ENCODE measurements at regions not wholly inside any gene's neighbourhood (a gene's known extent, or its start where the extent isn't known, plus 50 kb on each side); places are given as distances from the start of the nearest gene placed in this dataset.
A peak's percentile ranks its signal among the peaks of the same experiment; 100 is the strongest.

DNA sequence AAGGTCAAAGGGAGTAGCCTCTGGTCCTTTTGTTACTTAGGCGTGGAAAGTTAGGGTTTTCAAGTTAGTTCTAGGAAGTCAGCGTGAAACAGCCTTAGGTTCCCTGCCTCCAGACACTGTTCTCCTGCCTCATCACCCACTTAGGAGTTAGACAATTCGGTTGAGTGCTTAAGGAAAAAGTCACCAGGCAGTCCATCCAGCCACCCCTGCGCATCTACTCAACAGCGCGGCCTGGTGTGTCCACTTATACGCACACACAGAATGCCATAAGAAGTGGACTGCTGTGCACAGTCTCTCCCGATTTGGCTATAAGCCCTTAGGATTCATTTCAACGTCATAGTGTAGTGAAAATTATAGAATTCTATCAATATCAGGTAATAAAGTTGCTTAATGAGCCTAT lies 470.8 kb upstream of the TNP1 start:
- no peak for DNase-seq

DNA sequence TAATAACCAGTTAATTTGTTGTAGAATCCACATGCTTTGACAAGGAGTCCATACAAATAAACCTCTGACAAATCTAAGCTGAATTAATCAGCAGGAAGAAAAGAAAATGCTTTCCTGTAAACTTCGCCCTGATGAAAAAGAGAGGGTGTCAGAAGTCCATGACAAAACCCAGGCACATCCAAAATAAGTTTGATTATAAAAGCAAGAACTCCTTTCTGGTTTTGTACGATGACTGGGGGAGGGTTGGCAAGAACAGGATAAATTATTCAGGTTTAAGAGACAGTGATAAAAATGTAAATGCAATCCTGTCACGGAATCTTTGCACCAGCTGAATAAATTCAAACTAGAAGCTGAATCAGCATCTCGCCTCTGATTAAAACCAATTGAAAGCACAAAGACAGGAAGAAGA lies 469.2 kb upstream of the TNP1 start:
- no peak for DNase-seq

DNA sequence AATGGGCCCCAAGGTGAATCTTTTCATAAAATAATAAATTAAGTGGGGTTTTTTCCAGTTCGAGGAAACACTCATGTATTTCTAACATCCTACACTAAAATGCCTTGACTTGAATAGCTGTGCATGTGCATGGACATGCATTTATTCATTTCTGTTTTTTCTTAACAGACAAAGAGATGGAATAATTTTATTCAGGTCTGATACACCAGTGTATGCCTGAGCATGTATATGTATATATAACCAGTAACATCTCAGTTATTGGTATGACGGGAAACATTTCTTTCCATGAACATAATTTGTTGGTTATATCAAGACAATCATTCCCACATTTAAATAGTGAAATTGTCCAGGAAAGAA lies 468.7 kb upstream of the TNP1 start:
- no peak for DNase-seq

DNA sequence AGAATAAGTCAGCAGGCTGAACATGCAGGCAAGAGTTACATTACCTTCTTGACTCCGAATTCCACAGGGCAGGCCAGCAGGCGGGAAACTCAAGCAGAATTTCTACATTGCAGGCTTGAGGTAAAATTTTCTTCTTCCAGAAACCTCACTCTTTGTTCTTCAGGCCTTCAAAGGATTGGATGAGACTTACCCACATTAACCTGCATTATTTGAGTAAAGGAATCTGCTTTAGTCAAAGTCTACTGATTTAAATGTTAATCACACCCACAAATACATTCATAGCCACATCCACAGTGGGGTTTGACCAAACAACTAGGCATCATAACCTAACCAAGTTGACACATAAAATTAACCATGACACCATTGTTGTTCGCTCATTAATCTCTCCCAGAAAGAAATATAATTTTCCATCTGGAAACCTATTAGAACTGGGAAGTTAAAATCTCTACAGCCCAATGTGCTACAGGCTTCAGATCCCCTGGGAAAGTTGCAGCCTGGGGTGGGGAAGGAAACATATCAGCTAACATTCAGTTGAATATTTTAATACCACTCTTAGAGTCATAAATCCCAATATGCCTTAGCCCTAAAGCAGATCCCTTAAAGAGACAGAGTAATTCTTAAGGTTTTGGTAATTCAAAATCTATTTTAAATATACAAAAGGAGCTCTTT lies 468.2 kb upstream of the TNP1 start:
- no peak for DNase-seq

DNA sequence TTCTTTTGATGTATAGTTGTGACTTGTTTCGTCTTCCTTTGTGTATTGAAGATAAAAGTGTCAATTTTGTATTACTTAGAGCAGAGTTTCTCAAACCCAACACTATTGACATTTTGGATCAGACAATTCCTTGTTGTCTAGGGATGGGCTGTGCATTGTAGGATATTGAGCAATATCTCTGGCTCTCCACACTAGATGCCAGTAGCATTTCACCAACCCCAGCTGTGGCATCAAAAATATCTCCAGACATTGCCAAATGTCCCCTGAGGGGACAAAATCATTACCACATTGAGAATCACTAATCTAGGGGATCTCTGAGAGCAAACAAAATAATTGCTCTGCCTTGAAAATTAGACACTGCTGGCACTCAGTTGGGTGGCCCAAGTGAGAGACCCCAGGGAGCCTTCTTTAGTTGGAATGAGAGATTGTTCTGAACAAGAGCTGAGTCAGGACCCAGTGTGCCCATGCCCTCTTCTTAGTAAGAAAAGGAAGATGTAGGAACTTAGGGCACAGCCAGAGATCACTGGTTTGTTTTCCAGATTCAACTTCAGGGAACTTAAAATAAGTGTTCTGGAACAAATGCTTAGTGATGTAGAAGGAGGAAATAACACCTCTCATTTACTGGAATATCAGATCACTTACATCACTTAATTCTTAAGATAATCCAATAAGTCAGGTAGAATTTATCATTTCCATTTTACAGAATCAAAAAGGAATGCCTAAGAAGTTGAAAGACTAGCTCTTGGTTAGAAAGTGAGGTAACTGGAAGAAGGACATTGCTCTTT lies 466.6 kb upstream of the TNP1 start:
- no peak for DNase-seq

DNA sequence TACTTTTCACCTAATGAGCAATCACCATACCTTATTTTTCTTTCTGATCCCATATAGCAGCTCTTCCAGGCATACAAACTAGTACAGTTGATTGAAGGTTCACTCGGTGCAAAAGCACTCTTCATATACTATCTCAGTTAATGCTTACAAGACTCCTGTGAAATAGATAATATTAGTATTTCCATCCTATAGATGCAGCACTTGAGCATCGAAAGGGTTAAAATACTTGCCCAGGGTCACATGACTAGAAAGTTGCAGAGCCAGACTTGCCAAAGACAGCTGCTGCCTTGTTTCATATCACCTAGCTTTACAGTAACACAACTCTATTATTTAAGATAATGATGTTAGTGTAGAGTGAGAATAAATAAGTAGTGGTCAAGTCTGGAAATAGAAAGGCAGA lies 466.0 kb upstream of the TNP1 start:
- DNase-seq: peak; percentile 42

DNA sequence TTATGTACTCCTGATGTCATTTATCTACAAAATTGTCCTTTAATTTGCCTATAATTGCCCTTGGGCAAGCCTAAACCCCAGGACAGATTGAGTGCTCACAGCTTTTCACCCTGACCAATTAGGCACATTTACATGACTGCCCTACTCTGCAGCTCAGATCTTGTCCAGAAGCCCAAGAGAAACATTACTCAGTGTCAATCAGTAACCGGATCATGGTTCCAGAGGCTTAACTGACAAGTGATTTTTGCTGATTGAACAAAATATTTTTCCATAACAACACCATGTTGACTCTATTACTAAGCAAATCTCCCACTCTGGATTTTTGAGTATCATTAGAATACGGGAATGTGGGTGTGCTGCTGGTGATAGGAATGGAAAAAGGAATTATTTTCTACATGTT lies 465.4 kb upstream of the TNP1 start:
- DNase-seq: no peak

DNA sequence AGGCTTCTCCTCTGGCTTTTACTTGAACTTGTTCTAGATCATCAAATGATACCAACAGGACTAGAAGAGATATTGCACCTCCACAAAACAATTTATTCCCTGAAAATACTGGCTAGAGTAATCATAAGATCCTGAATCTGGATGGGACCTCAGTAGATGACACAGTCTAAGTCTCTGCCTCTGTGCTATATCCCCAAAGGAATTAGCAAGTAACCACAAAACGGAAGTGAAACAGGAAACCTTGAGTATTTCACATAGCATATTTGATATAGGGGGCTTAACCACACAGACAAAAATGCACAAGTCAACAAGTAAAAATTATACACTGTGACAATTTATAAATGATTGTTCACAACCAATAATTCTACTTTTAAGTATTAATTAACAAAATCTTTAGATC lies 456.9 kb upstream of the TNP1 start:
- DNase-seq: peak; percentile 23

DNA sequence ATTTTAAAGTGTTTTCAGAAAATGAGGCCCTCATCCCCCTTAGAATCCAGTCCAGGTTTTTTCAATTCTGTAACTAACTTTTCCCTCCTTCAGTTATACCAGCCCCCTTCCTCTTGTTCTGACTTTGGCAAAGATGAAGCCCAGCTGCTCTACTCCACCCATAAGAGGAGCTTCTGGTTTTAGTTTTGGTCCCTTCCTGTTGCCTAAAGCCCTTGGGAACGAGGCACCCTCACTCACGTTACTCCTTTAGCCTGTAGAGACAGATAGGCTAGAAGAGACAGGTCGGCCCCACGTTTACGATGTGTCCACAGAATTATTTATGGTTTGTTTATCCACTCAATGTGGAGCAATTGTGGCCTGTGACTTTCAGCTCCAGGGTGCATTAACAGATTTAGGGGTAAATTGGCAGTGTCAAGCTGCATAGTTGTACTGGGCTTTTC lies 454.2 kb upstream of the TNP1 start:
- DNase-seq: no peak

DNA sequence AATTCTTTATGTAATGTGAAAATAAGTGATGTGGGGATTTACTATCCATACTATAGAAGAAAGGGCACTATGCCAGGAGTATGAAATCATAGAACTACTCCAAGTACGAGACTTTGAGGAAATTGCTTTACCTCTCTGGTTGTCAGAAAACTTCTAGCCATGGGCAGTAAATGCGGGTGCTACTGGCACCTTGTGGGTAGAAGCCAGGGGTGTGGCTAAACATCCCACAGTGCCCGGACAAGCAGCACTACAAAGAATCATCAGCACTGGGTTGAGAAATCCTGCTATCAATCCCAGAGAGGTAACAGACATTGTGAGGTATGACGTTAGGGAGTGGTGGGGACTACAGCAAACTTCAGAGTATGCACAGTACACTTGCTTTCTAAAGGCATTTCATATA lies 453.5 kb upstream of the TNP1 start:
- no peak for DNase-seq

DNA sequence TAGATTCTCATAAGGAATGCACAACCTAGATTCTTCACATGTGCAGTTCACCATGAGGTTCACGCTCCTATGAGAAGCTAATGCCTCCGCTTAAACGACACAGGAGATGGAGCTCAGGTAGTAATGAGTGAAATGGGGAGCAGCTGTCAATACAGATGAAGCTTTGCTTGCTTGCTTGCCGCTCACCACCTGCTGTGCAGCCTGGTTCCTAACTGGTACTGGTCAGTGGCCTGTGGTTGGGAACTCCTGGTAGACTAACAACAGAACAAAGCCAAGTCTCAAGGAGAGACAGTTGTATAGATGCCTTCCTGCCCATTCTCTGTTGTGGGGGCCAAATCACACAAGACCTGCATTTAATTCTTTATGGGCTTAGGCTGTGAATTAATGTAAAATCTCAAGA lies 449.2 kb upstream of the TNP1 start:
- DNase-seq: no peak

DNA sequence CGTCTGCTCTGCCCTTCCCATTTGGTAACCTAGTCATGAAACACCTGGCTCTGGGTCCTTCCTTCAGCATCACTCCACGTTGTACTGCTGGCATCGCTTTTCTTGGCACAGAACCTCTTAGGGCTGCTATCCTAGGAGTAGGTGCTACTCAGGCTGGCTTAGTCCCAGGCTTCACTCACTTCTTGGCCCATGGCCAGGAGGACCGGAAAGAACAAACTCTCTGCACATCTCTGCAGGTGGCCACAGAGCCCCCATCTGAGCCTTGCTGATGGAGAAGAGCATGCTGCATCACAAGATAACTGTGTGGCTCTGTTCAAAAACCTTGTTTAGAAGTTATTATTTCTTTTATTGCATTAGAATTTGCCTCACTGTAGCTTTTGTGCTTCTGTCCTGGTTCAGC lies 447.2 kb upstream of the TNP1 start:
- peak; percentile 63 for DNase-seq

DNA sequence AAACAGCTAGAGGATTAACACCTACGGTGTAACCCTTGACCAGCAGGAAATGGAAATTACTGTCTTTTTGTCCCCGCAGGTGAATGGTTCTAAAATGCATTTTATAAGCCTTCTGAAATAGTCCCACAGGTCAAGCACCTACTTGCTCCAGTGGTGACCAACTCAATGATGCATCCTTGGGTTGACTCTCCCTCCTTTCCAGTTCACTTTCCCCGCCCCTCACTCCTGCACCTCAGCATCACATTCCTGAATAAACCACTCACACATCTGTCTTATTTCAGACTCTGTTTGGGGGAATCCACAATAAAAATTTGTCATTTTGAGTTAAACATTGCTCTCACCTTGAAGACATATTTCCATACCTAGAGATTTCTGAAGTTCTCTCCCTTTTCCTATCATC lies 446.0 kb upstream of the TNP1 start:
- DNase-seq: no peak

DNA sequence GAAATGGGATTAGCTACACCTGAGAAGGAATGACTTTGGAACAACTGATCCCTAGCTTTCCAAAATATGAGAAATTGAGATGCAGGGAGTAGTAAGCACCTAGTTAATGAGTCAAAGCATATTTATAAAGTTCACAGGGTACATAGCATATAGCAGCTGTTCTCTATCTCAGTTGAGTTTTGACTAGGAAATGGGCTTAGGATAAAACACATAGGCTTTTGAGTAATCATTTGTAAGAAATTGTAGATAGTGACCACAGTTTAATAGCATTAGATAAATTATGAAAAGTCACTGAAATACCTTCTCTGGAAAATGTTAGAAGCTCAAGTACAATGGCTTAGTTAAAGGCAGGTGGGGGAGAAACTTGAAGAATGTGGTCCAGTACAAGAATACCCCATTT lies 444.7 kb upstream of the TNP1 start:
- no peak for DNase-seq

DNA sequence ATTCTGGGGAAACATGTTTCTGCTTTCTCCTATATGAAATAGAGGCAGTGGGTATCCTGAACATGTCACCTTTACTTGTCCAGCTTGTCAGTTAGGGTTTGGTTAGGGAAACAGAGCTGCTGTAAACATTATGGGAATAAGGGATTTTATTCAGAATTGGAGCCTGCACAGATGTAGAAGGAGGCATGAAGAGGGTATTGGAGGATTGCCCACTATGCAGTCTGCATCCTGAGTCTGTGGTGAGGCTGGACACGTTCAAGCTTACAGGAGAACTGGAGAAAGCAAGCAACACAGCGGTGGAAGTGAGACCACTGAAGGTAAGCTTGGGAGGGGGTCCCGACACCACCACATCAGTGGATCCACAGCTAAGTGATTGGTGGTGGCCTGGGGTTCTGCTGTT lies 443.0 kb upstream of the TNP1 start:
- no peak for DNase-seq

DNA sequence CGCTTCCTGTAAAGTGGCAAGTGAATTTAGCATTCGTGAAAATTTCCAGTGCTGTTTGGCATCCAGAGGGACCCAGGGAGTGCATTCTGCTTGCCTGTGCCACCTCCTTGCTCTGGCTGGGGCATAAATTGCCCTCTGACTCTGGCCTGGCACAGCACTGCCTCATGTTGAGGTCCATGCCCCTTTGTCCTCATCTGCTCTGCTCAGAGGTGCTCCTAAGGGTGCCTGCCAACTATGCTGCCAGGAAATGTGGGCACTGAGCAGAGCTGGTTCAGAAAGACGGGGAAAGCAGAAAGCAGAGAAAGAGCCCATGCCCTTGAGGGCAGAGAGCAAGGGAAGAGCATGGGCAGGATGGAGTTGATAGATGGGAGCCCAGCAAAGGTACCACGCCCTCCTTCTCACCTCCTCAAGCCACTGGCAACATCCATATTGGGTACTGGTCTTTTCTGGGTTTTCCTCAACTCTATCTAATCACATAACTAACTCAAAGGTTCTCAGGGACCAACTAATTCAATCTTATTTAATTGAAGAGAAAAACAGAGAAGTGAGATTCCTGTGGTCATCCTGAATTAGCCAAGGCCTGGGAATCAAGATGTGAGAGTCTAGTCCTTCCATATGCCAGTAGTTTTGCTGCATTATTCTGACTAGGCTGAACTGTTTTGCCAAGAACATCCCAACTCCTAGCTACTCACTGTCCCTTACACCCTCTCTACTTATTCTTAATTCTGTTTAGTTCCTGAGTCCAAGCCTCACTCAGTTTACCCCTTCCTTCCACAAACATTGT lies 441.5 kb upstream of the TNP1 start:
- DNase-seq: no peak

DNA sequence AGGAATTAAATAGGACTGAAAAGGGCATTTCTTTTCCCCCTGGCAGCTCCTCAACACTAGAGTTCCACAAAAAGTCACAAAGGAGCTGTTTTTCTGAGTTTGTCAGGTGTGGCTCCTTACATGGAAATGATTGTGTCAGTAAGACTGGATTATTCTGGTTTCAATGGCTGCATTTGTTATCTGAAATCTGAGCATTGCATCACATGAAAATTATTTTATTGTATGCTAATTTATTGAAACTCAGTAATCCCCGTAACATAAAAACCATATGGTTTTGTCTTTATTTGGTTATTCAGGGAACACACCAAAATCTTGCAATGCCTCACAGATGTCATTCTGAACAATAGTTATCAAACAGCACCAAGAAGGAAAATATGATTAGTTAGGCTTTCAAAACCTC lies 439.7 kb upstream of the TNP1 start:
- no peak for DNase-seq

DNA sequence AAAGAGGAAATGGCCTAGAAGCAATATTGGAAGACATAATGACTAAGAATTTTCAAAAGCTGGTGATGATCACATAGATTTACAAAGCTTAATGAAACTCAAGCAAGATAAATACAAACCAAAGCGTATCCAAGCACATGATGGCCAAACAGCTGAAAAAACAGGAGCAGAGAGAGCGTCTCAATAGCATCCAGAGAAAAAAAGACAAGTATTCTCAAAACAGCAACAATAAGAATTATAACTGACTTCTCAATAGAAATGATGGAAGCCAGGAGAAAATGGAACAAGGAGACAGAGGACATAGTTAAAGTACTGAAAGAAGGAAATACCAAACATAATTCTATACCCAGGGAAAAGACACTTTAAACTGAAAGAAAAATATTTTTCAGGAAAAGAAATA lies 437.2 kb upstream of the TNP1 start:
- no peak for DNase-seq

DNA sequence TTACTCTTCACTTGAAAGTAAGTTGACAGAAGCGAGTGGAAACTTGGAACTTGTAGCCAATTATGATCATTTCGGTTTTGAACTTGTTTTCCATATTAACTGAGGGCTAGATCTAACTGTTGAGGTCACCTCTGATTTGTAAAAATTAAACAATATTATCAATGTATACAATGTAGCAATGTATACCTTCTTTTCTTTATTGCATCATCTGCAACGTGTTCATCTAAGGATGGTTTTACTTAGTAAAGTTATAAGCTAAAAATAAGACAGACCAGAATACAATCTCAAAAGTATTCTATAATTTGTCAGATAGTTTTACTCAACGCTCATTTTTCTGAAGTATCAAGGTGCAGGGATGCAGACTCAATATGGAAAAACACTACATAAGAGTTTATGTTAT lies 435.0 kb upstream of the TNP1 start:
- DNase-seq: no peak

DNA sequence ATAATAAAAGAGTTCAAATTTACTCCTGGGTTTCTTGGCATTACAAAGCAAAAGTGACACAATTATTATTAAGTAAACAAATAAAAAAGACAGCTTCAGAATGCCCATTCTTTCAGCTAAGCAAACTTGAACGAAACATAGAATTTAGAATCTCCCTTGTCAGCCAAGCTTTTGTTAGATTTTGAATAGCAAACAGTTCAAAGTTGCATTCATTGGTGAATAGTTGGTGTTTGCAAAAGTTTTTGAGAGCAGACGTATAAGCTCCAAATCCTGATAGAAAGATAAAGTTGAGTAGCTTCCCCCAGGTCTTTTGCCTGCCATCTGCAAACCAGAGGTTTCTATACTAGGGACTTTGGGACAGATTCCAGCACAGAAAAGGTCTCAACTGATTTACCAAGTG lies 434.3 kb upstream of the TNP1 start:
- DNase-seq: no peak

DNA sequence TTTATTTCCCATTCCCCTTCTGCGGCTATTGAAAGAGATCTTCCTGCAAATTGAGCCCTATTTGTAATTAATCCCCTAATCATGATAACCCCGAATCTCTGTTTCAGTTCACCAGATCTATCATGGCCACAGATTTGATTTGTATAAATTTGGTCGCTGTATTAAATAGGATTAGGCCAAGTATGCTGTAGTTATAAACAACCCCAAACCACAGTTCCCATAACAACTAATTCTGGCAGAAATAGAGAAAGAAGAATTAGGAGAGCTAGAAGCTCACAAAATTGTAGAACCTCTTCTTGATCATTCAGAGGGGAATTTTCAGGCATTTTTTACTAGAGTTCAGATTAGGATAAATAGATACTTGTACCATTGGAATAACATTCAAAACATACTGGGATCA lies 433.7 kb upstream of the TNP1 start:
- DNase-seq: no peak

DNA sequence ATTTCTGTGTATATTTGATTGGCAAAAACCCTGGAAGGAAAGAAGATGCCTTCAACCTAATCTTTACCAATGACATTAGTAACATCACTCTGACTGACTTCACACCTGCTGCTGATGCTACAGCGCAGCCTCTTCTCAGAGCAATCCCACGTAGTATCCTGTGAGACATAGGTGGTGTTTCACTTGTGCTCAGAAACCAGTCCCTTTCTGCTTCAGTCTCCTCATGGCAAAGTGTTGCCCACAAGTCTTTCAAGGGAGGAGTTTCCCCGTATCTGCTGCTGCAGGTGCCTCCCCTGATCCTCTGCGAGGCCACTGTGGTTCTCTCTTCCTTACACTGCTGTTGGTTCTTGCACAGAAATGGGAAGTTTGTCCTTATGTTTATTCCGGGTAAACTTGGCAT lies 433.2 kb upstream of the TNP1 start:
- DNase-seq: no peak

DNA sequence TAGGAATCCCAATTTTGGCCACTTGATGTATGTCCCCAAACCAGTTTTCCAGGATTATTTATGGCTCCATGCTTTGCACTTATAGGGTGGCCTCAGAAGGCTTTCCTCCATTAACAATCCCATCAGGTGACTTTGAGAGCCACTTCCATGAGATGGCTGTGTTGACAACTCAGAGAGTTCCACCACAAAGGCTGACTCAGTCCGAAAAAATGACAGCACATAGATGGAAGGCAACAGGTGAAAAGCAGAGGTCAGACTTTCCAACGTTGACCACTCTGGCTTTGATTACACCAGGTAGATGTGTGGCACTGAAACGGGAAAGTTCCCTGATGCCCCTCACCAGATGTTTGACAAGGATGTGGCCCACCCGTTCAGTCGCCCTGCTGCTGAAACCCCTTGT lies 431.4 kb upstream of the TNP1 start:
- DNase-seq: no peak

DNA sequence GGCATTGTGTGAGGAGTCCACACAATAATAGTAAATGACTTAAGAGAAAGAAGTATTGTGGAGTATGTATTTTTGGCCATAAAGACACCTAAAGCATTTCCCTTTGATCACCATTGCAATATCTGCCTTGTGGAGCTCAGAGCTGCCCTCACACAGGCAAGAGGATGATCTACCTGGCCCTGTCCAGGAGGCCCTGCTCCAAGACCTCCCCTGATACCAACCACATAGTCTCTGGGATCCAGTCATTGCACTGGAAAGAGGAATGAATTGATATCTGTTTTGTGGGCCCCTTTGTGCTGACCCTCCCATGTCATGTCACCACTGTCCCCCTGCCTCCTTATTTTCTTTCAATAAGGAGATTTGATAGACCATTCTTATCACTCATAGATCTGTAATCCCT lies 430.6 kb upstream of the TNP1 start:
- DNase-seq: no peak

All from NCI-H2171 (cell line).